PC-3 (cell line): ENCODE measurements at regions not wholly inside any gene's neighbourhood (a gene's known extent, or its start where the extent isn't known, plus 50 kb on each side); places are given as distances from the start of the nearest gene placed in this dataset.

ENCODE experiments used
- ATAC-seq: fragments of 200-7000 bp; cut with Tn5 transposase; 2 replicates; pipeline ENCODE4 v1.9.1; 2020; ENCODE audit warnings: mild to moderate bottlenecking, moderate library complexity
- BruUV-seq: library from RNA; stranded (reverse); fragments of 400-500 nt; replicated peaks from 2 replicates; lab custom pipeline; 2021; lab: Mats Ljungman, UMichigan
- CTCF ChIA-PET: fragments of 300-600 bp; sonication (Branson Sonifier 250); formaldehyde crosslinking; loops from one replicate; lab custom pipeline; 2022; ENCODE audit warnings: antibody characterized with exemption; lab: Charles Lee
- POLR2A ChIA-PET: fragments of 300-600 bp; sonication (Branson Sonifier 250); formaldehyde crosslinking; loops from one replicate; lab custom pipeline; 2022; ENCODE audit warnings: antibody characterized with exemption; ENCODE audit not compliant: unreplicated experiment; lab: Charles Lee
- DNase-seq: peaks from one replicate; pipeline ENCODE4 v3.0.0-alpha.2; 2015
- H2AFZ ChIP-seq: fragments of 300-600 bp; sonication (generic); 2 replicates; pipeline ENCODE4 v1.6.0; 2016; ENCODE audit warnings: antibody characterized with exemption, low read length
- H3F3A ChIP-seq: fragments of 300-600 bp; sonication (generic); one replicate; pipeline ENCODE4 v1.6.0; 2017; ENCODE audit warnings: antibody characterized with exemption, low read length, control low read depth, mild to moderate bottlenecking; ENCODE audit not compliant: unreplicated experiment
- H3K27ac ChIP-seq: fragments of 300-600 bp; sonication (generic); 2 replicates; pipeline ENCODE4 v1.5.1; 2016; ENCODE audit warnings: mild to moderate bottlenecking, low read length
- H3K27me3 ChIP-seq: fragments of 300-600 bp; sonication (generic); 2 replicates; pipeline ENCODE4 v1.6.1; 2016; ENCODE audit warnings: low read length, mixed read lengths
- H3K36me3 ChIP-seq: fragments of 300-600 bp; sonication (generic); 2 replicates; pipeline ENCODE4 v1.6.1; 2016; ENCODE audit warnings: low read depth, mixed run types, low read length, mixed read lengths
- H3K4me1 ChIP-seq: fragments of 300-600 bp; sonication (generic); 2 replicates; pipeline ENCODE4 v1.5.1; 2016; ENCODE audit warnings: low read length; ENCODE audit not compliant: insufficient read depth
- H3K4me2 ChIP-seq: fragments of 300-600 bp; sonication (generic); 2 replicates; pipeline ENCODE4 v1.6.0; 2016; ENCODE audit warnings: low read length
- H3K4me3 ChIP-seq: fragments of 300-600 bp; sonication (generic); 2 replicates; pipeline ENCODE4 v1.5.1; 2016; ENCODE audit warnings: mild to moderate bottlenecking, low read length, mixed read lengths
- H3K79me2 ChIP-seq: fragments of 300-600 bp; sonication (generic); 2 replicates; pipeline ENCODE4 v1.6.1; 2017; ENCODE audit warnings: low read length, mixed read lengths
- H3K9ac ChIP-seq: fragments of 300-600 bp; sonication (generic); 2 replicates; pipeline ENCODE4 v1.6.0; 2016; ENCODE audit warnings: mild to moderate bottlenecking, low read length
- H3K9me2 ChIP-seq: fragments of 300-600 bp; sonication (generic); replicated peaks from 2 replicates; pipeline ENCODE4 v1.6.1; 2016; ENCODE audit warnings: mixed run types, low read length, mixed read lengths
- H3K9me3 ChIP-seq: fragments of 300-600 bp; sonication (generic); 2 replicates; pipeline ENCODE4 v1.6.1; 2016; ENCODE audit warnings: low read length, mixed read lengths
- H4K20me1 ChIP-seq: fragments of 300-600 bp; sonication (generic); 2 replicates; pipeline ENCODE4 v1.6.1; 2016; ENCODE audit warnings: low read length, mixed read lengths
- EZH2 ChIP-seq: fragments of 300-600 bp; sonication (generic); IDR thresholded peaks from one replicate; pipeline ENCODE4 v1.6.1; 2017; ENCODE audit warnings: antibody characterized with exemption, mild to moderate bottlenecking, low read length; ENCODE audit not compliant: unreplicated experiment
- EZH2phosphoT487 ChIP-seq: fragments of 300-600 bp; sonication (generic); IDR thresholded peaks from 2 replicates; pipeline ENCODE4 v1.6.1; 2018; ENCODE audit warnings: mild to moderate bottlenecking, antibody characterized with exemption, low read length, borderline replicate concordance
- intact Hi-C: fragments of 100-400 bp; cut with micrococcal nuclease; formaldehyde crosslinking; loops from 2 replicates; pipeline ENCODE4 v1.9.0; 2023
- TF ChIP-seq, protein P1 (sequence below): fragments of 300-600 bp; sonication (generic); conservative IDR thresholded peaks from 2 replicates; pipeline ENCODE4 v1.5.1; 2017; ENCODE audit warnings: antibody characterized with exemption, low read depth, mild to moderate bottlenecking, low read length

DNA sequence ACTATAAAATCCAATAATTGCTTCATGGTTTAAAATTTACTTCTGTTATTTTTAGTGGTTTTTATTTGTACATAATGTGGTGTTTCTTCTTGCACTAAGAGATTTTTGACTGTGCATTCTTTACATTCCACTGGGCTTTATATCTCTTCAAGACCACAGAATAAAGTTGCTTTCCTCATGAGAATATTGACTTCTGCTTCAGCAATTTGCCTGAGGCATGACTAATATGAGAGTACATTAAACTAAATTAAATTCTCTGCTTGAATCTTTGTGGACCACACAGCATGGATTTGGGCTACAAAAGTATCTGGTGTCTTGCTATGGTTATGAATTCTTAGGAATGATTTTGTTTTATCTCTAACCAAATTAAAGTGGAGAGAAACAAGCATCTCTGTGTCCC, 1463.4 kb upstream of the PCDH20 start:
- peak; percentile 11 for DNase-seq
- H3K9me3 ChIP-seq, result no peaks in the 10 kb centered on the region
- TF ChIP-seq EZH2 (no peak), EZH2phosphoT487 (no peak)
- TF ChIP-seq, protein P1, sequence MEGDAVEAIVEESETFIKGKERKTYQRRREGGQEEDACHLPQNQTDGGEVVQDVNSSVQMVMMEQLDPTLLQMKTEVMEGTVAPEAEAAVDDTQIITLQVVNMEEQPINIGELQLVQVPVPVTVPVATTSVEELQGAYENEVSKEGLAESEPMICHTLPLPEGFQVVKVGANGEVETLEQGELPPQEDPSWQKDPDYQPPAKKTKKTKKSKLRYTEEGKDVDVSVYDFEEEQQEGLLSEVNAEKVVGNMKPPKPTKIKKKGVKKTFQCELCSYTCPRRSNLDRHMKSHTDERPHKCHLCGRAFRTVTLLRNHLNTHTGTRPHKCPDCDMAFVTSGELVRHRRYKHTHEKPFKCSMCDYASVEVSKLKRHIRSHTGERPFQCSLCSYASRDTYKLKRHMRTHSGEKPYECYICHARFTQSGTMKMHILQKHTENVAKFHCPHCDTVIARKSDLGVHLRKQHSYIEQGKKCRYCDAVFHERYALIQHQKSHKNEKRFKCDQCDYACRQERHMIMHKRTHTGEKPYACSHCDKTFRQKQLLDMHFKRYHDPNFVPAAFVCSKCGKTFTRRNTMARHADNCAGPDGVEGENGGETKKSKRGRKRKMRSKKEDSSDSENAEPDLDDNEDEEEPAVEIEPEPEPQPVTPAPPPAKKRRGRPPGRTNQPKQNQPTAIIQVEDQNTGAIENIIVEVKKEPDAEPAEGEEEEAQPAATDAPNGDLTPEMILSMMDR, result no peak
- H3K9me2 ChIP-seq, result no peaks in the 10 kb centered on the region
- H3K27me3 ChIP-seq, result no peaks in the 10 kb centered on the region
- no peaks in the 10 kb centered on the region for H3K36me3 ChIP-seq
- no peak overlapping the region for H3K4me2 ChIP-seq
- no TSS peak for BruUV-seq
- no peaks in the 10 kb centered on the region for H4K20me1 ChIP-seq
- H3K9ac ChIP-seq, result no peak overlapping the region
- ChIA-PET CTCF (no interaction called here), POLR2A (no interaction called here)
- no peaks in the 10 kb centered on the region for H3K79me2 ChIP-seq
- ATAC-seq, result no peak; the same call in 1 of the 2 replicates
- no peaks in the 10 kb centered on the region for H3F3A ChIP-seq
- no peak overlapping the region for H3K27ac ChIP-seq
- intact Hi-C loops, result no loop called here
- no peaks in the 10 kb centered on the region for H3K4me1 ChIP-seq
- no peak overlapping the region for H2AFZ ChIP-seq
- no peak overlapping the region for H3K4me3 ChIP-seq

GRCh38 chr13:62875118-62875640, 1459.5 kb upstream of the PCDH20 start:
- intact Hi-C loops, result no loop called here
- peak; percentile 2 for DNase-seq
- BruUV-seq, result no TSS peak
- no peak for ATAC-seq
- no peak overlapping the region for H3K4me2 ChIP-seq
- H3K4me1 ChIP-seq, result no peaks in the 10 kb centered on the region
- no peaks in the 10 kb centered on the region for H4K20me1 ChIP-seq
- no peaks in the 10 kb centered on the region for H3K27me3 ChIP-seq
- no peaks in the 10 kb centered on the region for H3K9me2 ChIP-seq
- no peak overlapping the region for H3K4me3 ChIP-seq
- H2AFZ ChIP-seq, result no peak overlapping the region
- H3K9me3 ChIP-seq, result no peaks in the 10 kb centered on the region
- no peak overlapping the region for H3K9ac ChIP-seq
- TF ChIP-seq, protein P1, result no peak
- TF ChIP-seq EZH2phosphoT487 (no peak), EZH2 (no peak)
- POLR2A ChIA-PET, result no interaction called here
- H3K27ac ChIP-seq, result no peak overlapping the region
- CTCF ChIA-PET, result no interaction called here
- no peaks in the 10 kb centered on the region for H3F3A ChIP-seq
- no peaks in the 10 kb centered on the region for H3K36me3 ChIP-seq
- H3K79me2 ChIP-seq, result no peaks in the 10 kb centered on the region

DNA sequence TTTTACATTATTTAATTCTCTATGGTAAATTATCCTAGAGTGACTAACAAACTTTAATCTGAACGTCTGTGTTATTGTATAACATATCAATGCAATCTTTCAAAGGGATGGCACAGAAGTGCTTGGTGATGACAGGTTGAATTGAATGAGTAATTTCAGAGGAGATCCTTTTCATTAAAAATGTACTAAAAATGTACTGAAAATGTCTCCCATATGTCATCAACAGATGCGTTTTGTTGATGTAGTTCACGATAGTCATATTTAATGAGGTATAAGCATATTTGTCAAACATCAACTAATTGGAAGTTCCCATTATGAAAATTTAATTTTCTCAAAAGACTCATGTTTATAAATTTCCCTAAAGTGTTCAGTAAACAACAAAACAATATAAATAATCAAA, 1434.7 kb upstream of the PCDH20 start:
- no peak overlapping the region for H3K4me3 ChIP-seq
- TF ChIP-seq, protein P1, result no peak
- no peak for TF ChIP-seq EZH2
- no peak for TF ChIP-seq EZH2phosphoT487
- POLR2A ChIA-PET, result no interaction called here
- no peak overlapping the region for H3K27ac ChIP-seq
- no peaks in the 10 kb centered on the region for H3K9me2 ChIP-seq
- BruUV-seq, result no TSS peak
- H3F3A ChIP-seq, result no peaks in the 10 kb centered on the region
- ATAC-seq (no peak), DNase-seq (no peak)
- H3K36me3 ChIP-seq, result no peaks in the 10 kb centered on the region
- intact Hi-C loops, result no loop called here
- H3K9me3 ChIP-seq, result no peaks in the 10 kb centered on the region
- no peaks in the 10 kb centered on the region for H4K20me1 ChIP-seq
- H3K4me2 ChIP-seq, result no peak overlapping the region
- peaks cover 11% of the 10 kb centered on the region for H3K4me1 ChIP-seq
- no peaks in the 10 kb centered on the region for H3K27me3 ChIP-seq
- H3K79me2 ChIP-seq, result no peaks in the 10 kb centered on the region
- H3K9ac ChIP-seq, result no peak overlapping the region
- CTCF ChIA-PET, result no interaction called here
- H2AFZ ChIP-seq, result no peak overlapping the region
